ENCODE measurements at regions not wholly inside any gene's neighbourhood (a gene's known extent, or its start where the extent isn't known, plus 50 kb on each side); places are given as distances from the start of the nearest gene placed in this dataset.

DNA sequence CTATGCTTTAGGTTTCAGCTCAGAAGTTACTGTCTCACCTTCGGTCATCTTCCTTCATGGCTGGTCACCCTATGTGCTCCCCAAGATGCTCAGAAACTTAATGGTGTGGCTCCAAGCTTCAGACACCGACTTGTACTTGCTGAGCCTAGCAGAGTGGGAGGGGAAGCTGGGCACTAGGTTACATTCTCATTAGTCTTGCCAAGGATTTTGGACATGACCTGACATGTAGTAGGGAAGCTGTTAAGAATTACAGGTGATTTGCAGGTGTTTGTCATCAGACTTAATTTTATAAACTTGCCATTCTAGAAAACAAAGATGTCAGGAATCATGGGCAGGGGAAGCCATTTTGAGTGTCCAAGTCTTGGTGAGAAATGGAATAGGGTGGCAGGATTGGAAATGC is 72.4 kb downstream of the CCNG2 start:
- TF ChIP-seq YY1 (IDR thresholded peaks at IDR 0.05; ENCODE audit: insufficient read depth, insufficient read length) (no peak), ZNF274 (IDR thresholded peaks at IDR 0.05; ENCODE audit: low read depth, low read length) (no peak), SUZ12 (IDR thresholded peaks at IDR 0.05; ENCODE audit: extremely low read depth, insufficient read depth, insufficient read length) (no peak)
